OCI-LY7 (cell line): ENCODE measurements at regions not wholly inside any gene's neighbourhood (a gene's known extent, or its start where the extent isn't known, plus 50 kb on each side); places are given as distances from the start of the nearest gene placed in this dataset.
"Not testable (repeated sequence)": the region's sequence is repeated elsewhere in the genome, so short reads cannot be mapped to it uniquely, and the experiment has no call there.

Experiments
- BruUV-seq: library from RNA; stranded (reverse); fragments of 400-500 nt; replicated peaks from 2 replicates; lab custom pipeline; 2021; lab: Mats Ljungman, UMichigan
- CTCF ChIA-PET: fragments of 300-600 bp; sonication (Branson Sonifier 250); formaldehyde crosslinking; loops from one replicate; lab custom pipeline; 2022; ENCODE audit warnings: antibody characterized with exemption; ENCODE audit not compliant: unreplicated experiment; lab: Charles Lee
- POLR2A ChIA-PET: fragments of 300-600 bp; sonication (Branson Sonifier 250); formaldehyde crosslinking; loops from one replicate; lab custom pipeline; 2022; ENCODE audit warnings: antibody characterized with exemption; lab: Charles Lee
- DNase-seq: peaks from one replicate; pipeline ENCODE4 v3.0.0-alpha.2; 2015; ENCODE audit warnings: low spot score
- H2AFZ ChIP-seq: fragments of 200-600 bp; sonication (generic), shearing (Covaris generic); 2 replicates; pipeline ENCODE4 v1.6.1; 2014; ENCODE audit warnings: mild to moderate bottlenecking, antibody characterized with exemption, low read length, moderate library complexity
- H3K27ac ChIP-seq: fragments of 200-600 bp; sonication (generic); 2 replicates; pipeline ENCODE4 v1.5.1; 2014; ENCODE audit warnings: mixed run types, low read depth, mild to moderate bottlenecking, moderate library complexity, low read length, inconsistent platforms; ENCODE audit not compliant: poor library complexity, severe bottlenecking
- H3K36me3 ChIP-seq: fragments of 200-600 bp; sonication (generic); 2 replicates; pipeline ENCODE4 v1.6.1; 2014; ENCODE audit warnings: mild to moderate bottlenecking, antibody characterized with exemption, low read length, moderate library complexity, mixed read lengths; ENCODE audit not compliant: insufficient read depth
- H3K4me1 ChIP-seq: fragments of 200-600 bp; sonication (generic); 2 replicates; pipeline ENCODE4 v1.5.1; 2014; ENCODE audit warnings: mild to moderate bottlenecking, low read length; ENCODE audit not compliant: insufficient read depth, poor library complexity, severe bottlenecking
- H3K4me2 ChIP-seq: fragments of 200-600 bp; sonication (generic); 2 replicates; pipeline ENCODE4 v1.6.1; 2014; ENCODE audit warnings: mild to moderate bottlenecking, low read length
- H3K4me3 ChIP-seq: fragments of 200-600 bp; sonication (generic); 2 replicates; pipeline ENCODE4 v1.5.1; 2014; ENCODE audit warnings: mild to moderate bottlenecking, low read depth, low read length; ENCODE audit not compliant: poor library complexity, severe bottlenecking
- H3K79me2 ChIP-seq: fragments of 200-600 bp; sonication (generic); 2 replicates; pipeline ENCODE4 v1.6.1; 2016; ENCODE audit warnings: low read depth, mild to moderate bottlenecking, low read length, moderate library complexity, mixed read lengths; ENCODE audit not compliant: insufficient read depth
- H3K9me2 ChIP-seq: fragments of 200-600 bp; sonication (generic); 2 replicates; pipeline ENCODE4 v1.6.1; 2016; ENCODE audit warnings: mild to moderate bottlenecking, low read length, mixed read lengths; ENCODE audit not compliant: insufficient read depth
- H3K9me3 ChIP-seq: fragments of 200-600 bp; sonication (generic); 2 replicates; pipeline ENCODE4 v1.6.1; 2014; ENCODE audit warnings: mild to moderate bottlenecking, mixed run types, low read length, mixed read lengths
- H4K20me1 ChIP-seq: fragments of 200-600 bp; sonication (generic); 2 replicates; pipeline ENCODE4 v1.6.1; 2014; ENCODE audit warnings: mild to moderate bottlenecking, antibody characterized with exemption, low read length, moderate library complexity, mixed read lengths; ENCODE audit not compliant: insufficient read depth
- intact Hi-C: fragments of 100-400 bp; cut with micrococcal nuclease; formaldehyde crosslinking; loops from one replicate; pipeline ENCODE4 v1.10.0; 2022; ENCODE audit not compliant: unreplicated experiment

- H2AFZ ChIP-seq, H3K27ac ChIP-seq, H3K4me3 ChIP-seq, H3K36me3 ChIP-seq, BruUV-seq, CTCF ChIA-PET, H3K4me1 ChIP-seq, DNase-seq, H4K20me1 ChIP-seq, H3K4me2 ChIP-seq, H3K79me2 ChIP-seq, POLR2A ChIA-PET, H3K9me3 ChIP-seq, H3K9me2 ChIP-seq, intact Hi-C loops: not testable (repeated sequence)
Observed at GRCh38 chr2:87633287-87633963, 114.5 kb upstream of the PLGLB2 start.

GRCh38 chr2:87634106-87634505 is 113.8 kb upstream of the PLGLB2 start:
- H3K9me3 ChIP-seq, H3K4me3 ChIP-seq, H3K4me2 ChIP-seq, CTCF ChIA-PET, H4K20me1 ChIP-seq, BruUV-seq, POLR2A ChIA-PET, H3K4me1 ChIP-seq, intact Hi-C loops, H3K79me2 ChIP-seq, H3K36me3 ChIP-seq, DNase-seq, H3K9me2 ChIP-seq, H3K27ac ChIP-seq, H2AFZ ChIP-seq: not testable (repeated sequence)

- H2AFZ ChIP-seq, intact Hi-C loops, H3K79me2 ChIP-seq, H3K9me2 ChIP-seq, H4K20me1 ChIP-seq, H3K27ac ChIP-seq, CTCF ChIA-PET, H3K4me3 ChIP-seq, BruUV-seq, H3K9me3 ChIP-seq, H3K4me2 ChIP-seq, POLR2A ChIA-PET, H3K4me1 ChIP-seq, H3K36me3 ChIP-seq, DNase-seq: not testable (repeated sequence)
Observed at GRCh38 chr2:87634971-87635650, 112.8 kb upstream of the PLGLB2 start.

- H3K4me3 ChIP-seq, POLR2A ChIA-PET, BruUV-seq: not testable (repeated sequence)
Observed at GRCh38 chr2:87636246-87636645, 111.6 kb upstream of the PLGLB2 start.

GRCh38 chr2:87636735-87637134 is 111.2 kb upstream of the PLGLB2 start:
- DNase-seq, H3K4me1 ChIP-seq, H3K27ac ChIP-seq, H3K9me2 ChIP-seq, H3K9me3 ChIP-seq, H3K36me3 ChIP-seq, intact Hi-C loops, H3K79me2 ChIP-seq, H2AFZ ChIP-seq, BruUV-seq, H4K20me1 ChIP-seq, H3K4me2 ChIP-seq, CTCF ChIA-PET, H3K4me3 ChIP-seq, POLR2A ChIA-PET: not testable (repeated sequence)

More at GRCh38 chr2:87636246-87636645, 111.6 kb upstream of the PLGLB2 start:
- H3K4me1 ChIP-seq, H3K27ac ChIP-seq, H3K9me3 ChIP-seq, H3K79me2 ChIP-seq, CTCF ChIA-PET, intact Hi-C loops, H3K36me3 ChIP-seq, H3K4me2 ChIP-seq, H4K20me1 ChIP-seq, H3K9me2 ChIP-seq, DNase-seq, H2AFZ ChIP-seq: not testable (repeated sequence)

- H3K79me2 ChIP-seq, H3K9me2 ChIP-seq, H3K4me1 ChIP-seq, H3K27ac ChIP-seq, H2AFZ ChIP-seq, H3K36me3 ChIP-seq, BruUV-seq, POLR2A ChIA-PET, H3K4me2 ChIP-seq, CTCF ChIA-PET, H4K20me1 ChIP-seq, intact Hi-C loops, H3K9me3 ChIP-seq, H3K4me3 ChIP-seq, DNase-seq: not testable (repeated sequence)
Observed at GRCh38 chr2:87637249-87637990, 110.5 kb upstream of the PLGLB2 start.
